Stimulated activated naive CD8-positive, alpha-beta T cell treated with anti-CD3 and anti-CD28 coated beads, Interleukin-15, Interleukin-2, amounts not matched to agents 100 U/mL and 50 U/mL, for 24 hours (primary cell): ENCODE measurements at regions not wholly inside any gene's neighbourhood (a gene's known extent, or its start where the extent isn't known, plus 50 kb on each side); places are given as distances from the start of the nearest gene placed in this dataset.

ENCODE experiments used
- ATAC-seq: fragments of 150-1000 bp; cut with Tn5 transposase; one replicate; pipeline ENCODE4 v1.10.0; 2021
- DNase-seq: peaks from one replicate; pipeline ENCODE4 v3.0.0; 2021

GRCh38 chr6:169847141-169847674 is 95.8 kb downstream of the ERMARD start:
- DNase-seq (no peak), ATAC-seq (no peak)

GRCh38 chr6:169846286-169847056 is 95.0 kb downstream of the ERMARD start:
- ATAC-seq (no peak), DNase-seq (no peak)

GRCh38 chr6:169845426-169846285 is 94.2 kb downstream of the ERMARD start:
- ATAC-seq (no peak), DNase-seq (no peak)

GRCh38 chr6:169844946-169845345 is 93.5 kb downstream of the ERMARD start:
- no peak for DNase-seq

GRCh38 chr6:169843991-169844390 is 92.6 kb downstream of the ERMARD start:
- no peak for DNase-seq
- ATAC-seq: no peak

More at GRCh38 chr6:169844946-169845345, 93.5 kb downstream of the ERMARD start:
- ATAC-seq: no peak

GRCh38 chr6:169843110-169843509 is 91.7 kb downstream of the ERMARD start:
- ATAC-seq (no peak), DNase-seq (no peak)

- no peak for DNase-seq
- ATAC-seq: no peak
These were observed 90.6 kb downstream of the ERMARD start for GRCh38 chr6:169841907-169842606.

GRCh38 chr6:169841251-169841650 is 89.8 kb downstream of the ERMARD start:
- ATAC-seq (no peak), DNase-seq (no peak)

- DNase-seq: no peak
- no peak for ATAC-seq
These were observed 88.6 kb downstream of the ERMARD start for GRCh38 chr6:169839898-169840631.

GRCh38 chr6:169839493-169839892 is 88.1 kb downstream of the ERMARD start:
- no peak for DNase-seq
- ATAC-seq: no peak

- DNase-seq (no peak), ATAC-seq (no peak)
These were observed 87.6 kb downstream of the ERMARD start for GRCh38 chr6:169839029-169839481.

GRCh38 chr6:169838346-169839028 is 87.1 kb downstream of the ERMARD start:
- ATAC-seq (no peak), DNase-seq (no peak)

- no peak for DNase-seq
- ATAC-seq: no peak
These were observed 86.3 kb downstream of the ERMARD start for GRCh38 chr6:169837529-169838250.

- ATAC-seq (no peak), DNase-seq (no peak)
These were observed 81.9 kb downstream of the ERMARD start for GRCh38 chr6:169833258-169833794.

GRCh38 chr6:169832247-169832948 is 81.0 kb downstream of the ERMARD start:
- ATAC-seq (no peak), DNase-seq (no peak)

- peak; percentile 82 for DNase-seq
- ATAC-seq: peak; percentile 82
These were observed 80.2 kb downstream of the ERMARD start for GRCh38 chr6:169831450-169832246.
